Central memory CD8-positive, alpha-beta T cell (primary cell): ENCODE measurements at regions not wholly inside any gene's neighbourhood (a gene's known extent, or its start where the extent isn't known, plus 50 kb on each side); places are given as distances from the start of the nearest gene placed in this dataset.
"Not testable (repeated sequence)": the region's sequence is repeated elsewhere in the genome, so short reads cannot be mapped to it uniquely, and the experiment has no call there.

Source experiments
- ATAC-seq: fragments of 150-1000 bp; cut with Tn5 transposase; replicated peaks from 2 replicates; pipeline ENCODE4 v1.10.0; 2022; ENCODE audit warnings: mild to moderate bottlenecking, moderate FRiP score, moderate number of reproducible peaks; ENCODE audit not compliant: poor library complexity, severe bottlenecking; ENCODE audit errors: extremely low read depth
- DNase-seq, 2 donors: peaks; one replicate each; pipeline ENCODE4 v3.0.0; 2021; ENCODE audit warnings: low spot score in 2 of 2
- H3K27ac Mint-ChIP-seq: one replicate; pipeline ENCODE4 v1.8.0; 2022; ENCODE audit warnings: low read depth, mild to moderate bottlenecking, moderate library complexity, mixed read lengths
- H3K27me3 Mint-ChIP-seq: one replicate; pipeline ENCODE4 v1.8.0; 2022; ENCODE audit warnings: mixed read lengths
- H3K36me3 Mint-ChIP-seq: one replicate; pipeline ENCODE4 v1.8.0; 2022; ENCODE audit warnings: mild to moderate bottlenecking, moderate library complexity, mixed read lengths; ENCODE audit not compliant: insufficient read depth
- H3K4me1 Mint-ChIP-seq: one replicate; pipeline ENCODE4 v1.8.0; 2022; ENCODE audit warnings: mixed read lengths
- H3K4me3 Mint-ChIP-seq: one replicate; pipeline ENCODE4 v1.8.0; 2022; ENCODE audit warnings: mild to moderate bottlenecking, moderate library complexity, mixed read lengths
- H3K9me3 Mint-ChIP-seq: one replicate; pipeline ENCODE4 v1.8.0; 2022; ENCODE audit warnings: mixed read lengths

GRCh38 chr5:103690676-103691075 is 128.1 kb upstream of the NUDT12 start:
- Mint-ChIP-seq H3K36me3 (no peaks in the 10 kb centered on the region), H3K27me3 (no peaks in the 10 kb centered on the region), H3K9me3 (no peaks in the 10 kb centered on the region), H3K27ac (no peak overlapping the region), H3K4me1 (no peaks in the 10 kb centered on the region), H3K4me3 (no peak overlapping the region)
- ATAC-seq (no peak), DNase-seq (no peak)

- no peak for ATAC-seq
- no peak for DNase-seq
- Mint-ChIP-seq H3K36me3 (no peaks in the 10 kb centered on the region), H3K9me3 (peaks cover 16% of the 10 kb centered on the region), H3K27me3 (no peaks in the 10 kb centered on the region), H3K4me3 (no peak overlapping the region), H3K4me1 (no peaks in the 10 kb centered on the region), H3K27ac (no peak overlapping the region)
Observed at GRCh38 chr5:103679873-103680272, 117.3 kb upstream of the NUDT12 start.

GRCh38 chr5:103676198-103676597 is 113.6 kb upstream of the NUDT12 start:
- H3K36me3 Mint-ChIP-seq, H3K4me1 Mint-ChIP-seq, ATAC-seq, H3K4me3 Mint-ChIP-seq, H3K27me3 Mint-ChIP-seq, H3K27ac Mint-ChIP-seq, DNase-seq: not testable (repeated sequence)
- peaks cover 14% of the 10 kb centered on the region for H3K9me3 Mint-ChIP-seq

- Mint-ChIP-seq H3K4me1 (no peaks in the 10 kb centered on the region), H3K27ac (no peak overlapping the region), H3K9me3 (peaks cover 5% of the 10 kb centered on the region), H3K27me3 (no peaks in the 10 kb centered on the region), H3K4me3 (no peak overlapping the region), H3K36me3 (no peaks in the 10 kb centered on the region)
- ATAC-seq (no peak), DNase-seq (no peak)
Observed at GRCh38 chr5:103674739-103675138, 112.2 kb upstream of the NUDT12 start.

DNA sequence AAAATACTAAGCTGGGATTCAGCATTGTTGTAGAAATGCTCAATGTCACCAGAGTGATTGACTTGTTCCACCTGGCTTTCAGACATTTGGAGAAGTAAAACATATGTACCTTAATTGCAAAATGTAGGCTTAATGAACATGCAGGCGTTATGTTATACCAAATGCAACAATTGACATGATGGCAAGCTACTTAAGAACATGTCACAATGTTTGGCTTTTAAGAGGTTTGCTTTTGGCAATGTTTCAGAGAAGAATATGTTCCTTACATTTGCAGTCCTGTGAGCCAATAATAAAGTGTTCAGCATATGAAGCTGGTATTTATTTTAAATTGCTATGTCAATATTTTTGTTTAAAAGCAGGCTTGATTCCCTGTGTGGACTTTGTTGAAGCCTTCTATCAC is 111.7 kb upstream of the NUDT12 start:
- Mint-ChIP-seq H3K27ac (no peak overlapping the region), H3K9me3 (peaks cover under 1% of the 10 kb centered on the region), H3K4me3 (no peak overlapping the region), H3K27me3 (no peaks in the 10 kb centered on the region), H3K4me1 (no peaks in the 10 kb centered on the region), H3K36me3 (no peaks in the 10 kb centered on the region)
- DNase-seq = no peak
- ATAC-seq = no peak

- H3K9me3 Mint-ChIP-seq = peaks cover 6% of the 10 kb centered on the region
- no peaks in the 10 kb centered on the region for H3K27me3 Mint-ChIP-seq
- no peak for ATAC-seq
- H3K4me1 Mint-ChIP-seq = no peaks in the 10 kb centered on the region
- no peak overlapping the region for H3K27ac Mint-ChIP-seq
- DNase-seq = no peak
- H3K4me3 Mint-ChIP-seq = no peak overlapping the region
- no peaks in the 10 kb centered on the region for H3K36me3 Mint-ChIP-seq
Observed at GRCh38 chr5:103669615-103670014, 107.0 kb upstream of the NUDT12 start.

DNA sequence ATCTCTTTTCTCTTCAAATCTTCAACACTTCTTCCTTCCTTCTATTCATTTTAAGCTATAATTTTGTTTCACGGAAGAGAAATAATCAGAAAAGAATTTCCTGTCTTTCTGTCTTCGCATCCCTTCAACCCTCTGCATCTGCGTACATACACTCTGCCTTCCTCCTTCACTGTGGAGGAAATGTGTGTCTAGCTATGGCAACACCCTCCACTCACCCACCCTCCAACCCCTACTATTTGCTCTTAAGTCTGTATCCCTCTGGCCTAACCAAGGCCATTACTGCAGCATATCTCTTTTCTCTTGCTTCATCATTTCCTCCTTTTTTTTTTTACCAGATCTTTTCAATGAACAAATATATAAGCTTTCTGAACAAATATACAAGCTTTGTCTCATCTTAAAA is 105.7 kb upstream of the NUDT12 start:
- Mint-ChIP-seq H3K9me3 (peaks cover 6% of the 10 kb centered on the region), H3K27ac (no peak overlapping the region), H3K4me1 (no peaks in the 10 kb centered on the region), H3K4me3 (no peak overlapping the region), H3K27me3 (no peaks in the 10 kb centered on the region), H3K36me3 (no peaks in the 10 kb centered on the region)
- DNase-seq (no peak), ATAC-seq (no peak)

DNA sequence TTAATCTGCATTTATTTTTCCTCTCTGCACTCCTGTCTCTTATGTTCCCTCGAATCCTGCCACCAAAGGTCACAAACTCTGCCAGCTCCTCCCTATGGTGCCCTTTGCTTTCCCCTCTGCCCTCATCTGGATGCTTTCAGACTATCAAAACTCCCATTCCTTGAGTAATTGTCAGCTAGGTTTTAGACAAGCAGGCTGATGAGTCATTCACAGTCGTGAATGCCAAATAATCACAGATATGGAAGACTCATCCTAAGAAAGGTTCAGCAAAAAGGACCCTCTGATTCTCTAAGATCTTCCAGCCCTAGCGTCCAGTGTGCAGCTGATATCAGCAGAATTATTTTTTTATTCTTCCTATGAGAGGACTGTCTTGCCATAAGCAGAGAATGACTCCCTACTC is 104.5 kb upstream of the NUDT12 start:
- no peaks in the 10 kb centered on the region for H3K27me3 Mint-ChIP-seq
- no peak overlapping the region for H3K27ac Mint-ChIP-seq
- no peak for ATAC-seq
- no peak for DNase-seq
- H3K4me1 Mint-ChIP-seq = no peaks in the 10 kb centered on the region
- H3K36me3 Mint-ChIP-seq = no peaks in the 10 kb centered on the region
- no peak overlapping the region for H3K4me3 Mint-ChIP-seq
- H3K9me3 Mint-ChIP-seq = peaks cover 12% of the 10 kb centered on the region

DNA sequence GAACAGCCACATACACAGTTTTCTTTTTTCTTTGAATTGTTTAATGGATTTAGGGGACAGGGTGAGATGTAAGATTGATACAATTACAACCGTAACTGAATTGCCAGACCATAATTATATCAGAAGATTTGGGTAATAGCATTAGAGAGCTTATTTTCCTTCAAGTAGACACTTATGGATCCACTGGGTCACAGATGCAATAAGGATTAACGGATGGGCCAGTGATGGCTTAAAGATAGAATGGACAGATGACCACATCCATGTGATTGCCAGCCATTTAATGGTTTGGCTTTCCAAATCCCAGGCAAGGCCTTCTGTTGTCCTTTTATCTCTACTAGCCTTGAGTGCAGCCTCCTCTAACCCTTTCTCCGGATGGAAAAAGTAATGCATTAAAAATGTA is 94.7 kb upstream of the NUDT12 start:
- no peaks in the 10 kb centered on the region for H3K27me3 Mint-ChIP-seq
- no peak overlapping the region for H3K4me3 Mint-ChIP-seq
- DNase-seq (no peak), ATAC-seq (no peak)
- H3K36me3 Mint-ChIP-seq = no peaks in the 10 kb centered on the region
- no peaks in the 10 kb centered on the region for H3K4me1 Mint-ChIP-seq
- H3K27ac Mint-ChIP-seq = no peak overlapping the region
- peaks cover 6% of the 10 kb centered on the region for H3K9me3 Mint-ChIP-seq

DNA sequence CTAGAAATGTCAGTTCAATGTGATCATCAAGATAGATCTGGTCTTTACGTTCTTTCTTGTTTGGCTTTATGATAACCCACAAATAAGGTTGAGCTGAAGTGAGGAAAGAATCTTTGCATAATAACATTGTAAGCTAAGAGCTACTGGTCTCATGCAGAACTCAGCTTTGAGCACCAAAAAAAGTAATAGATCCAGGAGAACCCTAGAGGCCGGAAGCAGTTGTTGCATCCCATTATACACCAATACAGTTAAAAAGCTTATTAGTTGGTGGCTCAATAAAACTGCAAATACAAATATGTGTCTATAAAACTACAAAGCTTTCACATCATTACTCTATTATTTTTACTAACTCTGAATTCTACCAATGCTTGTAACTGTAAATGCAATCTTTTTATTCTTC is 85.5 kb upstream of the NUDT12 start:
- Mint-ChIP-seq H3K4me3 (no peak overlapping the region), H3K27ac (no peak overlapping the region), H3K36me3 (no peaks in the 10 kb centered on the region), H3K27me3 (no peaks in the 10 kb centered on the region), H3K9me3 (peaks cover 11% of the 10 kb centered on the region), H3K4me1 (no peaks in the 10 kb centered on the region)
- DNase-seq (no peak), ATAC-seq (no peak)

GRCh38 chr5:103646698-103647614 is 84.4 kb upstream of the NUDT12 start:
- no peaks in the 10 kb centered on the region for H3K27me3 Mint-ChIP-seq
- ATAC-seq (no peak), DNase-seq (no peak)
- H3K4me3 Mint-ChIP-seq = no peak overlapping the region
- no peaks in the 10 kb centered on the region for H3K4me1 Mint-ChIP-seq
- H3K9me3 Mint-ChIP-seq = peaks cover 11% of the 10 kb centered on the region
- no peaks in the 10 kb centered on the region for H3K36me3 Mint-ChIP-seq
- H3K27ac Mint-ChIP-seq = no peak overlapping the region

GRCh38 chr5:103645816-103646215 is 83.2 kb upstream of the NUDT12 start:
- ATAC-seq = no peak
- Mint-ChIP-seq H3K36me3 (no peaks in the 10 kb centered on the region), H3K27me3 (no peaks in the 10 kb centered on the region), H3K4me3 (no peak overlapping the region), H3K9me3 (peaks cover 11% of the 10 kb centered on the region), H3K4me1 (no peaks in the 10 kb centered on the region), H3K27ac (no peak overlapping the region)
- no peak for DNase-seq

DNA sequence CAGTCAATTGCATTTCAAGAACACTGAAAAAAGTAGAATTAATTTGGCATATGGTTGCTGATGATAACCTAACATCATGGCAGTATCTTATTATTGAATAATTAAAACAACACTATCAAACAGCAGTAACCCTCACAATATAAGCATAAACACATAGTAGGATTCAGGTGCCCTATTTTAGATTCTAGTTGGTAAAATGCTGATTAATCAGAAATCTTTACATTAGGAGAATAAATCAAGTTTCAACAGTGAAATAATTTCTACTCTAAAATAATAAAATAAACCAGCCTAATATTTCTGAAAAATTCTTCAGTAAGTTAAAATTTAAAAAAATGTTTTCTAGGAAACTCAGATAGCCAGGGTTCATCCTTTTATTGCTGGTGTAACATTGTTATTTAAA is 76.4 kb upstream of the NUDT12 start:
- ATAC-seq = no peak
- no peak overlapping the region for H3K4me3 Mint-ChIP-seq
- H3K27ac Mint-ChIP-seq = no peak overlapping the region
- no peaks in the 10 kb centered on the region for H3K4me1 Mint-ChIP-seq
- no peak for DNase-seq
- no peaks in the 10 kb centered on the region for H3K27me3 Mint-ChIP-seq
- H3K36me3 Mint-ChIP-seq = no peaks in the 10 kb centered on the region
- H3K9me3 Mint-ChIP-seq = peaks cover 11% of the 10 kb centered on the region
